ENCODE measurements at regions not wholly inside any gene's neighbourhood (a gene's known extent, or its start where the extent isn't known, plus 50 kb on each side); places are given as distances from the start of the nearest gene placed in this dataset.

DNA sequence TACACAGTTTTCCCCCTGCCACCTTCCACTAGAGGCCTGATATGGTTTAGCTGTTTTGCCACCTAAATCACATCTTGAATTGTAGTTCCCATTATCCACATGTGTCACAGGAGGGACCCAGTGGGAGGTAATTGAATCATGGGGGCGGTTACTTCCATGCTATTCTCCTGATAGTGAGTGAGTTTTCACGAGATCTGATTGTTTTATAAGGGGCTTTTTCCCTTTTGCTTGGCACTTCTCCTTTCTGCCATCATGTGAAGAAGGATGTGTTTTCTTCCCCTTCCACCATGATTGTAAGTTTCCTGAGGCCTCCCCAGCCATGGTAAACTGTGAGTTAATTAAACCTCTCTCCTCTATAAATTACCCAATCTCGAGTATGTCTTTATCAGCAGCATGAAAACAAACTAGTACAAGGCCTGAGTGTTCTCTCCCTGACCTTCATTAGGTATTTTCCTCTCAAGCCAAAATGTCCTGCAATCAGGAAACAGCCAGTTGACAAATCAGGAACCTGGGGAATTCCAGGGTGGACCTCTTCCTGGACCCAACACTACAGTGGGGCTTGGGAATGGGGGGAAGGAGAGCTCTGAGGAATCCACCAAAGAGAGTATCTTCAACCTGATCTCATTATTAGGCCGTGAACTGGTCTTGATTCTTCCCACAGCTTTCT, 129.9 kb downstream of the TXNL1 start:
- TF ChIP-seq FOXP2 (optimal IDR thresholded peaks at IDR 0.05; ENCODE audit: borderline replicate concordance, extremely low read depth, extremely low read length, insufficient read depth) (no peak), POLR2AphosphoS5 (IDR thresholded peaks at IDR 0.05; ENCODE audit: low read depth, low read length) (no peak), TAF1 (IDR thresholded peaks at IDR 0.05; ENCODE audit: borderline replicate concordance, insufficient read depth, low read length) (no peak), SIN3A (IDR thresholded peaks at IDR 0.05; ENCODE audit: borderline replicate concordance, insufficient read depth, low read length) (no peak)
- TF ChIP-seq, protein P1, sequence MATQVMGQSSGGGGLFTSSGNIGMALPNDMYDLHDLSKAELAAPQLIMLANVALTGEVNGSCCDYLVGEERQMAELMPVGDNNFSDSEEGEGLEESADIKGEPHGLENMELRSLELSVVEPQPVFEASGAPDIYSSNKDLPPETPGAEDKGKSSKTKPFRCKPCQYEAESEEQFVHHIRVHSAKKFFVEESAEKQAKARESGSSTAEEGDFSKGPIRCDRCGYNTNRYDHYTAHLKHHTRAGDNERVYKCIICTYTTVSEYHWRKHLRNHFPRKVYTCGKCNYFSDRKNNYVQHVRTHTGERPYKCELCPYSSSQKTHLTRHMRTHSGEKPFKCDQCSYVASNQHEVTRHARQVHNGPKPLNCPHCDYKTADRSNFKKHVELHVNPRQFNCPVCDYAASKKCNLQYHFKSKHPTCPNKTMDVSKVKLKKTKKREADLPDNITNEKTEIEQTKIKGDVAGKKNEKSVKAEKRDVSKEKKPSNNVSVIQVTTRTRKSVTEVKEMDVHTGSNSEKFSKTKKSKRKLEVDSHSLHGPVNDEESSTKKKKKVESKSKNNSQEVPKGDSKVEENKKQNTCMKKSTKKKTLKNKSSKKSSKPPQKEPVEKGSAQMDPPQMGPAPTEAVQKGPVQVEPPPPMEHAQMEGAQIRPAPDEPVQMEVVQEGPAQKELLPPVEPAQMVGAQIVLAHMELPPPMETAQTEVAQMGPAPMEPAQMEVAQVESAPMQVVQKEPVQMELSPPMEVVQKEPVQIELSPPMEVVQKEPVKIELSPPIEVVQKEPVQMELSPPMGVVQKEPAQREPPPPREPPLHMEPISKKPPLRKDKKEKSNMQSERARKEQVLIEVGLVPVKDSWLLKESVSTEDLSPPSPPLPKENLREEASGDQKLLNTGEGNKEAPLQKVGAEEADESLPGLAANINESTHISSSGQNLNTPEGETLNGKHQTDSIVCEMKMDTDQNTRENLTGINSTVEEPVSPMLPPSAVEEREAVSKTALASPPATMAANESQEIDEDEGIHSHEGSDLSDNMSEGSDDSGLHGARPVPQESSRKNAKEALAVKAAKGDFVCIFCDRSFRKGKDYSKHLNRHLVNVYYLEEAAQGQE (IDR thresholded peaks at IDR 0.05; ENCODE audit: insufficient read depth in 1 of 2, low read depth in 2 of 2, low read length in 2 of 2), result no peak

DNA sequence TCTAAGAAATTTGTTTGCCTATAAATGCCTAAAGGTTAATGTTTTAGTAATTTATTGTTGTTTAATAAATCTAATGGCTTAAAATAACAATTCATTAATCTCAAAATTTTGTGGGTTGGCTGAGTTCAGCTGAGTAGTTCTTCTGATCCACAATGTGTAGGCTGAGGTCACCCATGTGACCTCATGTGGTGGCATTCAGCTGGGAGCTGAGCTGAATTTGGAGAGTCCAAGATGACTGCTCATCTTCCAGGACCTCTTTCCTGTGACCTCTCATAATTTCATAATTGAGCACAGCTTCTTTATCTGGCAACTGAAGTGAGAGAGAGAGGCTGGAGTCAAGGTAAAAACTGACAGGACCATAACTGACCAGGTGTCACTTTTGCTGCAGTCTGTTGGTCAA, 132.4 kb downstream of the TXNL1 start:
- TF ChIP-seq TAF1 (IDR thresholded peaks at IDR 0.05; ENCODE audit: borderline replicate concordance, insufficient read depth, low read length), result no peak
- TF ChIP-seq FOXP2 (optimal IDR thresholded peaks at IDR 0.05; ENCODE audit: borderline replicate concordance, extremely low read depth, extremely low read length, insufficient read depth), result no peak
- TF ChIP-seq, protein P1 (IDR thresholded peaks at IDR 0.05; ENCODE audit: insufficient read depth in 1 of 2, low read depth in 2 of 2, low read length in 2 of 2), result no peak
- TF ChIP-seq SIN3A (IDR thresholded peaks at IDR 0.05; ENCODE audit: borderline replicate concordance, insufficient read depth, low read length), result no peak
- no peak for TF ChIP-seq POLR2AphosphoS5 (IDR thresholded peaks at IDR 0.05; ENCODE audit: low read depth, low read length)

DNA sequence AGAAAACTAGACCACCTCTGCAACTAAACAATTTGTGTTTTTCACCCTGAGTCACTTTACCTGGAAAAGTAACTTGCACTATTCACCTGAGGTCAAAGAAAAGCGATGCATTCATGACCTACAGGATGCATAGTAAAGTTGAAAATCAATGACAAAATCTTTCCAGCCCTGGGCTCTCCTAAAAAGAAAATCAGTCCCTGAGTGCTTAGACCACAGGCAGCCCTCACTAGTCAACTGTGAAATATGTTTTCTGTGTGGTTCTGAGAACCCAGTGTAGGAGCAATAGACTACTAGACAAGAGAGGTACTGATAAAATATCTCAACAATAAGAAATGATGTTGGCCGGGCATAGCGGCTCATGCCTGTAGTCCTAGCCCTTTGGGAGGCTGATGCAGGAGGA, 133.1 kb downstream of the TXNL1 start:
- no peak for TF ChIP-seq POLR2AphosphoS5 (IDR thresholded peaks at IDR 0.05; ENCODE audit: low read depth, low read length)
- TF ChIP-seq SIN3A (IDR thresholded peaks at IDR 0.05; ENCODE audit: borderline replicate concordance, insufficient read depth, low read length), result no peak
- no peak for TF ChIP-seq TAF1 (IDR thresholded peaks at IDR 0.05; ENCODE audit: borderline replicate concordance, insufficient read depth, low read length)
- no peak for TF ChIP-seq FOXP2 (optimal IDR thresholded peaks at IDR 0.05; ENCODE audit: borderline replicate concordance, extremely low read depth, extremely low read length, insufficient read depth)
- TF ChIP-seq, protein P1 (IDR thresholded peaks at IDR 0.05; ENCODE audit: insufficient read depth in 1 of 2, low read depth in 2 of 2, low read length in 2 of 2), result no peak

DNA sequence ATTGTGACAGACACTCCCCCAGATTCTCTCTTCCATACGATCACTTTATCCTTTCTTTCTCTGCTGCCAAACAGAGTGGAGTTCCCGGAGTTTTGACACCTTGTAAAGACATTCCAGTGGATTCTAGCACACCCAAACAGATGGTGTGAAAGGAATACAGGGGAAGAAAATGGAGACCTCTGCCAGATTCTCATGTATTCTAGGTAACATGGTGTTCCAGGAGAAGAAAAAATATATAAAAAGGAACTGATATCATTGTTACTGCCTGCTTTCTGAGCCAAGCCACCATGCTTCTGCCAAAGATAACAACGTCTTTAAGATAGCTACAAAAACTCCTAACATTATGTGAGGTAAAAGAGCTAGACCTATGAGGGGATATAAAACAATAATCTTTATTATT, 136.5 kb downstream of the TXNL1 start:
- TF ChIP-seq POLR2AphosphoS5 (IDR thresholded peaks at IDR 0.05; ENCODE audit: low read depth, low read length), result no peak
- TF ChIP-seq TAF1 (IDR thresholded peaks at IDR 0.05; ENCODE audit: borderline replicate concordance, insufficient read depth, low read length), result no peak
- no peak for TF ChIP-seq FOXP2 (optimal IDR thresholded peaks at IDR 0.05; ENCODE audit: borderline replicate concordance, extremely low read depth, extremely low read length, insufficient read depth)
- TF ChIP-seq SIN3A (IDR thresholded peaks at IDR 0.05; ENCODE audit: borderline replicate concordance, insufficient read depth, low read length), result no peak
- TF ChIP-seq, protein P1 (IDR thresholded peaks at IDR 0.05; ENCODE audit: insufficient read depth in 1 of 2, low read depth in 2 of 2, low read length in 2 of 2), result no peak

Measured in PFSK-1 (cell line).